Activated CD4-positive, alpha-beta T cell treated with anti-CD3 and anti-CD28 coated beads, Interleukin-2, amount 10 ng/mL, durations not matched to agents 7 days and 5 days (primary cell): ENCODE measurements at regions not wholly inside any gene's neighbourhood (a gene's known extent, or its start where the extent isn't known, plus 50 kb on each side); places are given as distances from the start of the nearest gene placed in this dataset.

Source experiments
- CTCF ChIA-PET: fragments of 350-600 bp; sonication (Branson Sonifier 250); formaldehyde crosslinking; loops from one replicate; lab custom pipeline; 2021; ENCODE audit warnings: antibody characterized with exemption; lab: Charles Lee
- POLR2A ChIA-PET: fragments of 350-600 bp; sonication (Branson Sonifier 250); formaldehyde crosslinking; loops from one replicate; lab custom pipeline; 2021; ENCODE audit warnings: antibody characterized with exemption; lab: Charles Lee
- DNase-seq: peaks from one replicate; pipeline ENCODE4 v3.0.0-alpha.2; 2020
- H3K27ac Mint-ChIP-seq: one replicate; pipeline ENCODE4 v1.8.0; 2021; ENCODE audit warnings: mild to moderate bottlenecking, moderate library complexity, mixed read lengths
- H3K27me3 Mint-ChIP-seq: one replicate; pipeline ENCODE4 v1.8.0; 2021; ENCODE audit warnings: mixed read lengths
- H3K36me3 Mint-ChIP-seq: one replicate; pipeline ENCODE4 v1.8.0; 2021; ENCODE audit warnings: low read depth, mixed read lengths
- H3K4me1 Mint-ChIP-seq: one replicate; pipeline ENCODE4 v1.8.0; 2021; ENCODE audit warnings: mixed read lengths
- H3K4me3 Mint-ChIP-seq: one replicate; pipeline ENCODE4 v1.8.0; 2021; ENCODE audit warnings: mild to moderate bottlenecking, moderate library complexity, mixed read lengths
- H3K9me3 Mint-ChIP-seq: one replicate; pipeline ENCODE4 v1.8.0; 2021; ENCODE audit warnings: mixed read lengths

DNA sequence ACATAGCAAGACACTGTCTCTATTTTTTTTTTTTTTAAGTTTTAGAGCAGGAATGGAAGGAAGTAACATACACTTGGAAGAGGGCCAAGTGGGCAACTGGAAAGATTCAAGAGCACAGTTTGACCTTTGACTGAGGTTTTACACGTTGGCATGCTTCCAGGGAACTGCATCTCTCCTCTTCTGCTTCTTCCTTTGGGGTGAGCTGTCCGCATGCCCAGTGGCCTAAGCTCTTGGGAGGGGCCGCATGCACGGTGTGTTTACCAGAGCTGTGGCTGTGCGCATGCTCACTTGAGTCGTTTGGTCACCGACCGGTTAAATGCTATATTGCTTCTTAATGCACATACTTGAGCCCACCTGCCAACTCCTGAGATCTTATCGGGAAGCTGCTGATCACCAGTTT lies 727.7 kb downstream of the UQCRFS1 start:
- no peaks in the 10 kb centered on the region for H3K27me3 Mint-ChIP-seq
- H3K36me3 Mint-ChIP-seq, result no peaks in the 10 kb centered on the region
- ChIA-PET POLR2A (no interaction called here), CTCF (no interaction called here)
- no peak for DNase-seq
- H3K4me1 Mint-ChIP-seq, result peaks cover 26% of the 10 kb centered on the region
- no peaks in the 10 kb centered on the region for H3K9me3 Mint-ChIP-seq
- H3K4me3 Mint-ChIP-seq, result no peak overlapping the region
- no peak overlapping the region for H3K27ac Mint-ChIP-seq

DNA sequence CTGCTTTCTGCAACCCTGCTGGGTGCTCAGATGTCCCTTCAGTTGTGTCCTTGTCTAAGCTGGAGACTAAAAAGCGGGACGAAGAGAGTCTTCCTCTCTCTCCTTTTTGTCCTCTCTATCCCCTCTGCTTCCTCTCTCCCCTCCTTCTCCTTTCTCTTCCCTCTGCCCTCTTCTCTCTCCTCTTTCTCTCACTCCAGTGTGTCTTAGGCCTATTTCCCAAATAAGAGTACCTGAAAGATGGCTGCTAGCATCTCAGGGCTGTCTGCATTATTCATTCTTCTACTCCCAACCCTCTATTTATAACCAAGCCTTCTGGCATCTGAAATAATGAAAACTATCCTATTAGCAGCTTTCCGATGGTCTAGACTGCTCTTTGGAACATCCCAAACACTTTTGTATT lies 729.8 kb downstream of the UQCRFS1 start:
- Mint-ChIP-seq H3K9me3 (no peaks in the 10 kb centered on the region), H3K27ac (no peak overlapping the region), H3K4me3 (no peak overlapping the region), H3K4me1 (peaks cover 21% of the 10 kb centered on the region), H3K36me3 (no peaks in the 10 kb centered on the region), H3K27me3 (no peaks in the 10 kb centered on the region)
- POLR2A ChIA-PET, result no interaction called here
- CTCF ChIA-PET, result interaction anchor here (0.8 kb wide), 1 partner anchor 11 kb away, joined by 4 read pairs; no protein-coding TSS in a partner anchor
- no peak for DNase-seq

DNA sequence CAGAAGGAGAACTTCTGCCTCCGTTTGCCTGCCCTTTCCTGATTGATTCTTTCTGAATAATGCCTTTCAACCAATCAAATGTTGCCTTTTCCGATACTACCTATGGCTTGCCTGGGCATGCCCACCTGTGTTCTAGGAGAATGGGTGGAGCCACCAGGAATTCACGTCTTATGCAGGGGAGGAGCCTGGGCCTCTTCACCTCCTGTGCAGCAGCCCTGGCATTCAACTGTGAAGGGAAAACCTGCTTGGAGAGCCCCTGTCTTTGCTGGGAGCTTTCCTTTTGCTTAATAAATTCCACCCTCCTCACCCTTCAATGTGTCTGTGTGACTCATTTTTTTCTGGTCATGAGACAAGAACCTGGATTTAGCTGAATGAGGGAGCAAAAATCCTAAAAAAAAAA lies 730.7 kb downstream of the UQCRFS1 start:
- no peaks in the 10 kb centered on the region for H3K36me3 Mint-ChIP-seq
- H3K27ac Mint-ChIP-seq, result no peak overlapping the region

DNA sequence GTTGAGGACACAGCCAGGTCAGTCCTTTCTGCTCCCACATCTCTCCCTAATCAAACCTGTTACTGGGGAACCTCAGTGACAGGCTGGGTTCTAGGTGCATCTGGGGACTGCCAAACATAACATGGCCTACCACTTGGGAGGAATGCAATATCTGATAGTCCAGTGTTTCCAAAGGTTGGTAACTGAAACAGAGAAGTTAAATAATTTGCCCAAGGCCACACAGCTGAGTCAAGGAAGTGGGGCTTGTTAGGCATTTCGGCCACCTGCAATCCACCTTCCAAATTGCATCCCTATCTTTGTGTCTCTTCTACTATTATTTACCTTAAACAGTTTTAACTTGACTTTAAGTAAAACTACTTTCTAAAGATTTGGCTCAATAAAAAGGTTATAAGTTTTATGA lies 731.3 kb downstream of the UQCRFS1 start:
- H3K36me3 Mint-ChIP-seq, result no peaks in the 10 kb centered on the region
- H3K9me3 Mint-ChIP-seq, result no peaks in the 10 kb centered on the region
- peaks cover 13% of the 10 kb centered on the region for H3K4me1 Mint-ChIP-seq
- H3K4me3 Mint-ChIP-seq, result no peak overlapping the region
- H3K27me3 Mint-ChIP-seq, result no peaks in the 10 kb centered on the region
- ChIA-PET CTCF (no interaction called here), POLR2A (no interaction called here)
- no peak for DNase-seq
- H3K27ac Mint-ChIP-seq, result no peak overlapping the region

More for the DNA sequence above, 730.7 kb downstream of the UQCRFS1 start:
- Mint-ChIP-seq H3K27me3 (no peaks in the 10 kb centered on the region), H3K4me1 (peaks cover 13% of the 10 kb centered on the region), H3K4me3 (no peak overlapping the region), H3K9me3 (no peaks in the 10 kb centered on the region)
- ChIA-PET CTCF (no interaction called here), POLR2A (no interaction called here)
- no peak for DNase-seq

DNA sequence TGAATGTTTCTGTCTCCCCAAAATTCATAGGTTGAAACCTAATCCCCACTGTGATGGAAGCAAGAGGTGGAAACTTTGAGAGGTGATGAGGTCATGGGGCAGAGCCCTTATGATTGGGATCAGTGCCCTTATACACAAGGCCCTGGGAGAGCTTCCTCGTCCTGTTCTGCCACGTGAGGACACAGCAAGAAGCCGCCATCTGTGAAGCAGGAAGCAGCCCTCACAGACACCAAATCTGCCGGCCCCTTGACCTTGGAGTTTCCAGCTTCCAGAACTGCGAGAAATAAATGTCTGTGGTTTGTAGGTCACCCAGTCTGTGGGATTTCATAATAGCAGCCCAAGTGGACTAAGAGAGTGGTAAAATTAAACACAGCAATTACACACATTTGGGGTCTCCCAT lies 737.4 kb downstream of the UQCRFS1 start:
- no peak for DNase-seq
- H3K36me3 Mint-ChIP-seq, result no peaks in the 10 kb centered on the region
- ChIA-PET CTCF (no interaction called here), POLR2A (no interaction called here)
- peaks cover 1% of the 10 kb centered on the region for H3K4me1 Mint-ChIP-seq
- no peak overlapping the region for H3K4me3 Mint-ChIP-seq
- H3K27ac Mint-ChIP-seq, result no peak overlapping the region
- H3K9me3 Mint-ChIP-seq, result no peaks in the 10 kb centered on the region
- no peaks in the 10 kb centered on the region for H3K27me3 Mint-ChIP-seq

DNA sequence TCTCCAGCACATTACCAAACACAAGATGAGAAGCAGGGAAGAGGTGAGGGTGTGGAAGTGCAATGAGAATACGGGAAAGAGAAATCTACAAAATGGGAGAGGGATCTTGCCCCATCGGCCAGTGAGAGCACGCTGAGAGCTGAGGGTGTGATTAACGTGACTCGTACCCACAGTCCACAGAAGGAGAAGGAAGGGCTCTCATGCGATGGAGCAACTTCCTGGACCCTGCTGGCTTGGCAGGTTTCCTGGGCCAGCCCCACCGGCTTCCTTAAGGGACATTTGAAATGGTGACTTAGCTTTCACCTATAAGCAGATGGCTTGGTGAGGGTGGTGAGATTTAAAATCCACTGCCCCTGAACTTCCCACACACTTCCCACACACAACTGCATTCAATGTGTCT lies 740.1 kb downstream of the UQCRFS1 start:
- H3K9me3 Mint-ChIP-seq, result no peaks in the 10 kb centered on the region
- no peak overlapping the region for H3K4me3 Mint-ChIP-seq
- peaks cover 23% of the 10 kb centered on the region for H3K4me1 Mint-ChIP-seq
- no peak for DNase-seq
- H3K27ac Mint-ChIP-seq, result no peak overlapping the region
- ChIA-PET POLR2A (no interaction called here), CTCF (no interaction called here)
- H3K36me3 Mint-ChIP-seq, result no peaks in the 10 kb centered on the region
- H3K27me3 Mint-ChIP-seq, result peaks cover 2% of the 10 kb centered on the region

DNA sequence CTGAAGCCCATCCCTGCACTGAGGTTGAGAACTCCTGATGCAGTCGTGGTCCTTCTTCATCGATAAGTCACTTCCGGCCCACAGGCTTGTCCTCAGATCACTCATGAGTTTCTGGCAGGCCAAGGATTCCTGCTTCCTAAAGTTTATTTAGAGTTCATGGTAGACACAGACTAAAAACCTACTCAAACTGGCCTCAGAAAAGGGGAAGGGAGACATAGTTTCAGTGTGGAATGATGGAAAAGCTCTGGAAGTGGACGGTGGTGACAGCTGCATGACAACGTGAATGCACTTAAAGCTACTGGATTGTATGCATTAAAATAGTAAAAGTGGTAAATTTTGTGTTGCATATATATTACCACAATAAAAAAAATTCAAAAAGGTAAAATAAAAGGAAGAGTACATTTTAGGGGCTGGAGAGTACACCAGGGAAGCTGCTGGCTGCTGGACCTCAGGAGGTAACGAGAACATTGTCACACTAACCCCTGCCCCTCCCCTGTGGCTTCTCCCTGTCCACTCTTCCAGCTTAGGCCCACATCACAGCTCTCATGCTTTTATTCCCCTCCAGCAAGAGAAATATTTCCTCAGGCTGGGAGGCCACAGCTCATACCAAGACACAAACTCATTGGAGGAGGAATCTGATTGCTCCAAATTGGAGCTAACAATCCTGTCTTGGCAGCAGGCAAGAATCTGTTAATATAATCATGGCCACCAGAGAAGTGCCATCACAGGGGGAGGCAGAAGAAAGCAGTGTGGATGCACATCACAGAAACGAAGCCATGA lies 741.0 kb downstream of the UQCRFS1 start:
- POLR2A ChIA-PET, result no interaction called here

DNA sequence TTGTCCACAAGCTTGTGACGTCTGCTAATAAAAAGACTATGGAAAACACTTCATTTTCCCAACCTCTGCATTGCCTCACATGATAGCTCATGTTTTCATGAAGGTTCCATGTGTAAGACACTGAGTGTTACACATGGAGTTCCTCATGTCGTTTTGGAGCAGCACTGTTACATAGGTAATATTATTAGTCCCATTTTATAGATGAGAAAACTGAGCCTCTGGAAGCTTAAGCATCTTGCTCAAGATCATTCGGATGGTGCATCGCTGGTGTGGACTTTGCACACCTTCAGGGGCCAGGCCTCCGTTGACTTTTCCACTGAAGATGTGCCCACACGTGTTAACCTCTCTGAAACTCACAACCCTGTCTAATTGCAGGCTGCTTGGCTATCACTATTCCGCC lies 743.4 kb downstream of the UQCRFS1 start:
- POLR2A ChIA-PET, result no interaction called here

More for the DNA sequence above, 741.0 kb downstream of the UQCRFS1 start:
- Mint-ChIP-seq H3K4me3 (no peak overlapping the region), H3K27me3 (peaks cover 2% of the 10 kb centered on the region), H3K9me3 (no peaks in the 10 kb centered on the region), H3K4me1 (peaks cover 28% of the 10 kb centered on the region), H3K27ac (no peak overlapping the region), H3K36me3 (no peaks in the 10 kb centered on the region)
- DNase-seq, result no peak
- CTCF ChIA-PET, result interaction anchor here (0.9 kb wide), 1 partner anchor 11 kb away, joined by 4 read pairs; no protein-coding TSS in a partner anchor

DNA sequence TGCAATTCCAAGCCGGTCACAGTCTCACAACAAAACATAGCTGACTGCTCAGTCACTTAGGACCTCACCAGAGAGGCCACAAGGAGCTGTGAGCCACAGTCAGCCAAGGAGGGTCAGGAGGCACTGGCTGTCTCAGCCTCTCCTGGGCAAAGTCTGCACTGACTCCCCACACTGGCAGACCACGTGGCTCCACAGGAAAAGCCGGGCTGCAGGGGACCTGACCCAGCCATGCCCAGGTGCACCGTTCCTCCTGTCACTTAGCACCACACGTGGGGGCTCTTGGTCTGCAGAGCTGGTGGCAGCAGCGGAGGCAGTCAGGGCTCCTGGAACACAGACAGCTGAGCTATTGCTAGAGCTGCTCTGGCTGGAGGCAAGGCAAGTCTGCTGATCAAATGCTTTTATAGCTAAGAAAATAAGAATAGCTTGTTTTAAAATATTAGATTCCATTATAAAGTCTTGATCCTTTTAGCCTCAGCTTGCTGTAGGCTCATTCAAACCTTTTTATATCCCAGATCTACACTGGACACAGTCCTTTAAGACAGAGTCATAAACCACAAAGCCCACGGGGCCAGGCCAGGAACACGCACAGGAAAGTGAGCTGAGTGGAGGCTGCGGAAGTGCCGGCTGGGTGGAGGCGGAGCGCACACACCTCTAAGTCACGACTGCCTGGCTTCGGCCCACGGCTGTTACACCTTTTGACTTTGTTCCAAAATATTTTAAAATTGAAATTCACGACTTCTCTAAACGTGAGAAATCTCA lies 744.1 kb downstream of the UQCRFS1 start:
- peak; percentile 37 for DNase-seq
- no peaks in the 10 kb centered on the region for H3K36me3 Mint-ChIP-seq
- ChIA-PET POLR2A (no interaction called here), CTCF (interaction anchor here (0.7 kb wide), 1 partner anchor 9 kb away, joined by 3 read pairs; no protein-coding TSS in a partner anchor)
- H3K27me3 Mint-ChIP-seq, result peaks cover 2% of the 10 kb centered on the region
- H3K27ac Mint-ChIP-seq, result peak overlapping the region; percentile 89
- H3K4me1 Mint-ChIP-seq, result peaks cover 50% of the 10 kb centered on the region
- peak overlapping the region; percentile 14 for H3K4me3 Mint-ChIP-seq
- H3K9me3 Mint-ChIP-seq, result no peaks in the 10 kb centered on the region

More for the DNA sequence above, 743.4 kb downstream of the UQCRFS1 start:
- CTCF ChIA-PET, result no interaction called here
- H3K4me1 Mint-ChIP-seq, result peaks cover 47% of the 10 kb centered on the region
- peak overlapping the region; percentile 89 for H3K27ac Mint-ChIP-seq
- no peaks in the 10 kb centered on the region for H3K9me3 Mint-ChIP-seq
- no peak overlapping the region for H3K4me3 Mint-ChIP-seq
- DNase-seq, result no peak
- H3K27me3 Mint-ChIP-seq, result peaks cover 2% of the 10 kb centered on the region
- H3K36me3 Mint-ChIP-seq, result no peaks in the 10 kb centered on the region

DNA sequence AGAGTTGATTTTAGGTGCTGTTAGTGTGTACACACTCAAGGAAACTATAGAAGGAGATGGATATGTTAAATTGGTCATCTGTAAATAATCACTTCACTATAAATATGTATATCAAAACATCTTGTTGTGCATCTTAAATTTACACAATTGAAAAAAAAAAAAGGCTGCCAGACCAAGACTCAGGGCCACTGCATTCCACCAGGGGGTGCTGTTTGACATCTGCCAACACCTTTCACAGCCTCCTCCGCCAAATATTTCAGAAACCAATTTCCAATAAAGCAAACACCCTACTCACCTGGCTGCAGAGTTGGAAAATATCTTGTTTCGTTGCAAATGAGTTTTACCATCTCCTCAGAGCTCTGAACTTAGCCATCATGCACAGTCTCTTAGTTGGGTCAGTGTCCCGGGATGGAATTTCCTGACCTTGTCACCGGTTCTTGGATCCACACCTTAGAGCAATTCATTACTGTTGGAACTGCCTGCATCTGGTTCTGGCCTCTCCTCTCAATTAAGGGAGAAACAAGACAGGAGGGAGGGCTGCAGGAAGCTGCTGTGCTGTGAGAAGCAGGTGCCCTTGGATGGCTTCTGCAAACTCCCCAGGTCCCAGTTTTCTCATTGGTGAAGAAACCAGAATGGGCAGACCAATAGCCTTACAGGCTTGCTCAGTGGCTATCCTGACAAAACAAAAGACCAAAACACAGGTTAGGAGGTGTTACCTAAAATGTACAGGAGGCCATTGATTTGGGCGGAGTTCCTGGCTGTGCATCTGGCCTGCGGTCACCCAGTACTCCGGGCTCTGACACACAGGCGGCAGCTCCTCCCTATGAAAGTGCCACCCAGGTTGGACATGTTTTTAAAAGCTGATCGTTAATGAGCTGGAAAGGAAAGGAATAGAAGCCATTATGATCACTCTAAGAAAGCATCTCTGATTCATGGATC lies 746.6 kb downstream of the UQCRFS1 start:
- Mint-ChIP-seq H3K27me3 (peaks cover 2% of the 10 kb centered on the region), H3K9me3 (no peaks in the 10 kb centered on the region), H3K4me1 (peaks cover 62% of the 10 kb centered on the region), H3K4me3 (no peak overlapping the region), H3K36me3 (no peaks in the 10 kb centered on the region), H3K27ac (peak overlapping the region; percentile 84)
- DNase-seq, result peak; percentile 80
- POLR2A ChIA-PET, result no interaction called here
- CTCF ChIA-PET, result interaction anchor here (0.6 to 0.7 kb wide), 2 partner anchors 10 to 1752 kb away, joined by 5 read pairs; no protein-coding TSS in a partner anchor

DNA sequence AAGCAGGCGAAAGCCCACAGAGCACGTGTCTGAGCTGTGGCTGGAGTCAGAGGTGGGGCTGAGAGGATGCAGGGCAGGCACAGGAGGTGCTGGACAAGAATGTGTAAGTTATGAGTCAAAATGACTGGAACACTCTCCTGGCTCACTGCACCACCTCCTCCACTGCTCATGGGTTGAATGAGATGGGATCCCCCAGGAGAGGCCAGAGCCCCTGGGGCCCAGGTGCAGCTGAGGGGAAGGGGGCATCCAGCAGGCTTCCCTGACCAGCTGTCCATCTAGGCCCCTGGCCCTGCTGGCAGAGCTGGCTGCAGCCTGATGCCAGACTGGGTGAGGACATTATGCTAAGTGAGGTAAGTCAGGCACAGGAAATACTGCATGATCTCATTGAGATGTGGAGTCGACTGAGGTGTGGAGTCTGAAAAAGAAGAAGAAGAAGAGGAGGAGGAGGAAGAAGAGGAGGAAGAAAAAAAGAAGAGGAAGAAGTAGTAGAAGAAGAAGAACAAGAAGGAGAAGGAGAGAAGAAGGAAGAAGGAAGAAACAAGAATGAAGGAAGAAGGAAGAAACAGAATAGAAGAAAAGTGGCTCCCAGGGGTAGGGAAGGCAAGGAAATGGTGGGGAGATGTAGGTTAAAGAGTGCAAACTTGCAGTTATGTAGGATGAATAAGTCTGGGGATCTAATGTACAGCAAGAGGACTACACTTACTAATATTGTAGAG lies 747.4 kb downstream of the UQCRFS1 start:
- Mint-ChIP-seq H3K36me3 (no peaks in the 10 kb centered on the region), H3K27ac (peak overlapping the region; percentile 84), H3K4me1 (peaks cover 69% of the 10 kb centered on the region), H3K4me3 (no peak overlapping the region), H3K9me3 (no peaks in the 10 kb centered on the region), H3K27me3 (peaks cover 2% of the 10 kb centered on the region)
- DNase-seq, result no peak
- CTCF ChIA-PET, result no interaction called here
- POLR2A ChIA-PET, result no interaction called here

DNA sequence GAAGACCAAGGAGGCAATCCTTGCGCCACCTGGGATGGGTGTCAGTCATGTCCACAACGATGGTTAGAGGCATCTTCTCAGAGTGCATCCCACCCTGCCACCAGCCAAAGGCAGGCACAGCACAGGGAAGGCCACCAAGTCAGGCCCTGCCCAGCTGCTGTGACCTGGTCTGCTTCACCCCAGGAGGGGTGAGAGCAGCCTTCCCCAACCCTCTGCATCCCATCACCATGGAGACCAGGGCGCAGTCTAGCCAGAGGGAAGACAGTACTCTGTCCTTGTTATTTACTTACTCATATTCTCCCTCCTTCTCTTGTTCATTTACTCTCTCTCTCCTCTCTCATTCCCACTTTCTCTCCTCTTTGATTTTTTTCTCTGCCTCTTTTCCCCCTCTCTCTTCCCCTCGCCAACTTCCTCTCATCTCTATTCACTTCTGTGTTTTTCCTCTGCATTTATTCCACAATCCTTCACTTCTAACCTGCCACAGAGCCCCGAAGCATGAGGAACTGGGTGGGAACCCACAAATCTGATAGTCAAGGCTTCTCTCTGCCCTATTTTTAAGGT lies 749.4 kb downstream of the UQCRFS1 start:
- no peaks in the 10 kb centered on the region for H3K36me3 Mint-ChIP-seq
- ChIA-PET POLR2A (no interaction called here), CTCF (interaction anchor here (0.9 kb wide), 1 partner anchor 25 kb away, joined by 3 read pairs; no protein-coding TSS in a partner anchor)
- peaks cover 71% of the 10 kb centered on the region for H3K4me1 Mint-ChIP-seq
- H3K4me3 Mint-ChIP-seq, result no peak overlapping the region
- no peak for DNase-seq
- H3K27me3 Mint-ChIP-seq, result peaks cover 2% of the 10 kb centered on the region
- H3K9me3 Mint-ChIP-seq, result no peaks in the 10 kb centered on the region
- peak overlapping the region; percentile 17 for H3K27ac Mint-ChIP-seq
